IPS-NIHi7 (cell line): ENCODE measurements at regions not wholly inside any gene's neighbourhood (a gene's known extent, or its start where the extent isn't known, plus 50 kb on each side); places are given as distances from the start of the nearest gene placed in this dataset.
"Not testable (repeated sequence)": the region's sequence is repeated elsewhere in the genome, so short reads cannot be mapped to it uniquely, and the experiment has no call there.

Experiments
- DNase-seq: peaks from one replicate; pipeline ENCODE4 v3.0.0; 2012; ENCODE audit warnings: mixed read lengths; ENCODE audit errors: extremely low spot score

- no peak for DNase-seq
Observed at GRCh38 chr15:87579537-87579936, 677.0 kb downstream of the NTRK3 start.

- DNase-seq: no peak
Observed at GRCh38 chr15:87578776-87579175, 677.8 kb downstream of the NTRK3 start.

GRCh38 chr15:87577336-87577735, 679.2 kb downstream of the NTRK3 start:
- no peak for DNase-seq

GRCh38 chr15:87576486-87577176, 679.9 kb downstream of the NTRK3 start:
- DNase-seq: no peak

GRCh38 chr15:87575896-87576473, 680.6 kb downstream of the NTRK3 start:
- DNase-seq: no peak

GRCh38 chr15:87573534-87573933, 683.0 kb downstream of the NTRK3 start:
- no peak for DNase-seq

- no peak for DNase-seq
Observed at GRCh38 chr15:87573039-87573438, 683.5 kb downstream of the NTRK3 start.

- no peak for DNase-seq
Observed at GRCh38 chr15:87572381-87572910, 684.1 kb downstream of the NTRK3 start.

- DNase-seq: no peak
Observed at GRCh38 chr15:87570206-87570605, 686.3 kb downstream of the NTRK3 start.

- DNase-seq: no peak
Observed at GRCh38 chr15:87569581-87569980, 687.0 kb downstream of the NTRK3 start.

GRCh38 chr15:87567406-87568030, 689.0 kb downstream of the NTRK3 start:
- DNase-seq: no peak

GRCh38 chr15:87566236-87566635, 690.3 kb downstream of the NTRK3 start:
- DNase-seq: no peak

GRCh38 chr15:87564681-87565080, 691.9 kb downstream of the NTRK3 start:
- no peak for DNase-seq

- DNase-seq: no peak
Observed at GRCh38 chr15:87563869-87564268, 692.7 kb downstream of the NTRK3 start.

- DNase-seq: no peak
Observed at GRCh38 chr15:87562203-87562602, 694.3 kb downstream of the NTRK3 start.

- DNase-seq: no peak
Observed at GRCh38 chr15:87561641-87562040, 694.9 kb downstream of the NTRK3 start.

- DNase-seq: no peak
Observed at GRCh38 chr15:87557881-87558280, 698.7 kb downstream of the NTRK3 start.

GRCh38 chr15:87556886-87557285, 699.7 kb downstream of the NTRK3 start:
- no peak for DNase-seq

- DNase-seq: no peak
Observed at GRCh38 chr15:87549860-87550259, 706.7 kb downstream of the NTRK3 start.

- no peak for DNase-seq
Observed at GRCh38 chr15:87549296-87549695, 707.2 kb downstream of the NTRK3 start.

- DNase-seq: not testable (repeated sequence)
Observed at GRCh38 chr15:87548590-87548989, 707.9 kb downstream of the NTRK3 start.

- DNase-seq: no peak
Observed at GRCh38 chr15:87547470-87548181, 708.9 kb downstream of the NTRK3 start.
